NCI-H524 treated with DMSO at 0.1 percent for 48 hours (cell line): ENCODE measurements at regions not wholly inside any gene's neighbourhood (a gene's known extent, or its start where the extent isn't known, plus 50 kb on each side); places are given as distances from the start of the nearest gene placed in this dataset.
"Not testable (repeated sequence)": the region's sequence is repeated elsewhere in the genome, so short reads cannot be mapped to it uniquely, and the experiment has no call there.

Experiments
- DNase-seq: peaks from one replicate; lab custom pipeline; 2025; lab: John Stamatoyannopoulos, UW

DNA sequence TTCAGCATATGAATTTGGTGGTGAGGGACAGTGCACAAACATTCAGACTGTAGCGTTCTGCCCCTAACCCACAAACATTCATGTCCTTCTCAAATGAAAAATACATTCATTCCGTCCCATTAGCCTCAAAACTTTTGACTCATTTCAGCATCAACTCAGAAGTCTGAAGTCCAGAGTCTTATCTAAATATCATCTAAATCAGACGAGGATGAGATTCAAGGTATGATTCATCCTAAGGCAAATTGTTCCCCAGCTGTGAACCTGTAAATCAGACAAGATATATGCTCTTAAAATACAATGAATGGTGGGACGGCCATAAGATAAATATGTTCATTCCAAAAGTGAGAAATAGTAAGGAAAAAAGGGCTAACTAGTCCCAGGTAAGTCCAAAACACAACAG, 1195.6 kb upstream of the ADGRL4 start:
- no peak for DNase-seq

DNA sequence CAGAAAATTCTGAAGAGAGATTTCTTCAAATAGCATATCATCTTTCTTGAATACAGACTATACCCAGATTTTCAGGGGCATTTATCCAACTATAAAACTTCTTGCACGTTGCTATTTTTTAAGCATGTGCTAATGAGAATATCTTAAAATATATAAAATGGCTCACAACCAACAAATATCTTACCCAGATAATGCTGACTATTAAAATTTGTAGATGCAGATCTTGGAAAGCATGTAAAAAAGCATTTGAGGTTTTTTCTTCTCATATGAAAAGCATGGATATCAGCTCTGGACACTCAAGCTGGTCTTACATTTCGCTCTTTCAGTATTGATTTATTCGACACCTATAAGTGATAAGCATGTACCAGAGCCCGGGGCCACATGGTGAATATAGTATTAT, 1187.7 kb upstream of the ADGRL4 start:
- DNase-seq, result no peak

DNA sequence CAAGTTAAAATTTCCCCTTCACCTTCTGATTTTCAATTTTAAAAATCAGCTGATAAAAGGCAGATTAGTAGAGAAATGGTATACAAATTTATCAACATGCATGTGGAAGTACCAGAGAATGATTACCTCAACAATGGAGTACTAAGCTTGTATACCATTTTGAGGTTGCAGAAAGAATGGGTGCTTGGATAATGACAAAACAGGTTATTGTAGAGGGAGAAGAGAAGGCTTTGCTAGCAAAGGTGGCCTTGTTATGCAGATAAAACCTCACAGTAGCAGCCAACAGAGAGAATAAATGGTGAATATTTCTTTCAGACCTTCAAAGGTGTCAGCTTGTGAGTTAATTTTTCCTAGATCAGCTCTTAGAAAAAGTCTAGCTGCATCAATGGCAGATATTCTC, 1174.9 kb upstream of the ADGRL4 start:
- DNase-seq, result no peak

DNA sequence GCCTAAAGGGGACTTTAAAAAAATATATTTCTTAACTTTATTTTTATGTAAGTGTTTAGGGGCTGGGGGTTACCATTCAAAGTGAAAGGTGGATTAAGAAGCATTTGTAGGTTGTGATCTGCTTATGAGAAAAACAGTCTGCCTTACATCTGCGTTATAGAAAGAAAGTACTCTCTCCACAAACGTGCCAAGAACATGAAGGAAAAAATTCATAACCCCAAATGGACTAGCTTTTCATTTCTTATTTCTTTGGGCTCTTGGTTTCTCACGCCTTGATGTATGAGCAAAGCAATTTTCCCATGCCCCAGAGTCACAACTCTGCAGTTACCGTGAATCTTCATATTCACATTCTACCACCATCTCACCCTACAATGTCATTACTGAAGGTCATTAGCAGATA, 1165.1 kb upstream of the ADGRL4 start:
- DNase-seq, result no peak

DNA sequence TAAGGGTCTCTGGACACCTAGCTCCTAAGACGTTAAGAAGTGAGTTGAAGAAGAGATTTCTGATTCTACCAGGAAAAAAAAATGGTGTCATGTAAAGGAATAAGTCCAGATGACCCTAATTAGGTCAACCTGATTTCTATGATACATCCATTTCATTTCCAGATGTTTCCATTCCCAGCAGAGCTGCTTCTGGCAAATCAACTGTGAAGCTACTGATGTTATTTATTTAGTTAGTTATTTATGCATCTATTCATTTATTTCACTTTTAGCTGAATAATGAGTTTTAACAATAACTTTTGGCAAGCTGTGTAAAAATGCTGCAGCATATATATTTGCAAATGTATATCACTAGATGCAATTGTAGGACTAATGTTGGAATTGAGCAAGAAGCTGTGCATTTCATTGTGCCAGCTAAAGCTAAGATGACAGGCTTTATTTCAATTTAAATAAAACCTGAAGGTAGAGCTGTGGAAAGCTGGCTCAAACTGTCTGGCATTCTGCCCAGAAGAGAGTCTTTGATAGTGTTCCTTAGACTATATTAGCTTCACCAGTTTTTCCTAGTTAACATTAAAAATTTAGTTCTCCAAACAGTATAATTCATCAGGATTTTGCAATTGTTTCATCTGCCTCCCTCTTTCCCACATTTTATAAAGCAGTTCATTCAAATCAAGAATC, 1164.4 kb upstream of the ADGRL4 start:
- DNase-seq, result no peak

DNA sequence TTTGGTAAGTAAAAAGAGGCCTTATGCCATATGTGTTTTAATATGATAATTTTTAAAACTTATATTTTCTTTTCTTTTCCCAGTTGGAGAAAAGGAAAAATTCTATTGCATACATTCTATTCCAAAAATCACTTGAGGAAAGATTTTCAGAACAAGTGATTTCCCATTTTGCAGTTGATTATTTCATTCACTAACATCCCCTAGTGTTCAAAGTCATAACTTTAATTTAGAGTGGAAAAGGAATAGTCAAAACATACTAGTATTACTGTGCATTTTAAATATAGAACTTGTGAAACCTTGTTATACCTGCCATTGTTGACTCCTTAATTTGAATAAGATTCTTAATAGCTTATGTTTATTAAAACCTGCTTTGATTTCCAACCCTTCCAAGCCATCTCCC, 1157.6 kb upstream of the ADGRL4 start:
- no peak for DNase-seq

DNA sequence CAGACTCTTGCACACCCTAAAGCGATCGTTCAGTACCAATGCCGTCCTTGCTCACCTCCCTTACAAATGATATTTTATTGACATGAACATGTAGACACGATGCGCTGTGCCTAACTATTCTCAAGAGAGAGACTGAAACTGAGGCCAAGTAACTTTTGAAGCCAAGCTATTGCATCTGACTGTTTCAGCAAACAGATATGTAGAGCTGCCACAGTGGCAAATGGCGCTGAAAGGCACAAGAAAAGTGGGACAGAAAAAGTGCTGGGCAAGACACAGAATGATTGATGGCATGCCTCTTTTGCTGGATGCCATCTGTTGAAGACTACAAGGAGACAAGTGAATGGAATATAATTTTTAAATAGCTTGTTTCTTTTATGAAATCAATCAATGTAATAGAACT, 1157.2 kb upstream of the ADGRL4 start:
- no peak for DNase-seq

DNA sequence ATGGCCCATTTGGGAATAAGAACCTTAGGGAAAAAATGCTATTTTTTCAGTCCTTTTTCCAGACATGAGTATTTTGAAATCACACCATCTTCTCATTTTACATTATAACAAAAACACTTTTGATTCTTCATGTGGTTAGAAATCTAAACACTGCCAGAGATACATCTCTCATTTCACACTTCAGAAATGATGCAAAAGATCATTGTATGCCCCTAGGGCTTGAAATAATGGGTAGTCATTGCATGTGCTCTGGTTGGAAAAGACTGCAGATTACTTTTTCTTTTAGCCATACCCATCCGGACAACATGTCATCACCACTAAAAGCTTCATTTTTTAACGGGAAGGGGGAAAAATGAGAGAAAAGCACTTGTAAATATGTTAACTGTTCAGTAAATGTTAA, 1152.2 kb upstream of the ADGRL4 start:
- no peak for DNase-seq

DNA sequence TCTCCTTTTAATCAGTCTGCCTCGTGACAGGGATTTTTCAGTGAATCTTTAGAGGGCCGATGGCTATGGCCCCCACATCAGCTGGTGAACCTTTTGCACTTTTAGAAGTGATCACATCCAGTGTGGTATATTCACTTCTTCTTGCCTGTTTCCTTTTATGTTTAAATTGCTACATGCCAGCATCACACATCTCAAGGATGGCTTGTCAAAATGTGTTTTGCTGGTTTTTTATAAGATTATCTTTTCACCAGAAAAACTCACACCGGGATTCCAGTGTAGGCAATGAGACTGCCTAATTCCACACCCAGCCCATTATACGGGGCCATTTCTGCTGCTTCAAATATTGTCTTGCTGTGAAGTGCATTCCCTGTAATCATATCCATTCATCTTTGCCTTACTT, 1151.7 kb upstream of the ADGRL4 start:
- DNase-seq, result no peak

DNA sequence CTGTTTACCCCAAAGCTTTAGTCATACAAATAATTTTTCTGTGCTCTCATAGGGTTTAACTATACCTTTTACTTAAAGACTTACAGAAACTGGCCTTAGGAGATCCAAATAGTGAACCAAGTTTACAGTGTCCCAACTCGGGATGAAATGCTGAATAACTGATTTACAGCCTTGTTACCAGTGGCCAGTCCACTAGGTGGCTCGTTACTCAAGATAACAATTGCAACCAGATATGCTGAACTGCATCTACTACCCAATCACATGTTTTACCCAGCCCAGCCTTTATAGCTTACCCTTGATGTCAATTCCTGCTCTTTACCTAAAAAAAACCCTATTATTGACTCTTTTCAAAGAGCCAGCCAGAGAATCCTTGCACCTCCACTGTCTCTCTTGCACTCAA, 1148.8 kb upstream of the ADGRL4 start:
- DNase-seq, result peak; percentile 0

DNA sequence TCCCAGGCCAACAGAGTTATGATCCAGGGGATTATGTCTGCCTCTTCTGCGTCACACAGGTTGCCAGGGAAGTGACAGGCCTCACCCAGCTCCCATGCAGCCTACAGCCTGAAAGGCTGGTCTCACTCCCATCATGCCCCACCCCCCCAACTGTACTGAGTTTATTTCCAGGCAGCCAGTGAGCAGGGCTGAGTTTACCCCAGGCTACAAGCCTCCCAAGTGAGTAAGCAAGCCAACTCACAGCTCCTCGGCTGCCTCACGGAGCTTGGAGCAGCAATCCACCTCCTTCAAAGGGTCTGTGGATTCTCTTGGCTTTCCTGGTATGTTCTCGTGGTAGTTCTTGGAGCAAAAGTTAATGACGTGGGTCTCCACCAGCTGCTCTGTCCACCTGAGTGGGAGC, 1147.6 kb upstream of the ADGRL4 start:
- DNase-seq, result no peak

DNA sequence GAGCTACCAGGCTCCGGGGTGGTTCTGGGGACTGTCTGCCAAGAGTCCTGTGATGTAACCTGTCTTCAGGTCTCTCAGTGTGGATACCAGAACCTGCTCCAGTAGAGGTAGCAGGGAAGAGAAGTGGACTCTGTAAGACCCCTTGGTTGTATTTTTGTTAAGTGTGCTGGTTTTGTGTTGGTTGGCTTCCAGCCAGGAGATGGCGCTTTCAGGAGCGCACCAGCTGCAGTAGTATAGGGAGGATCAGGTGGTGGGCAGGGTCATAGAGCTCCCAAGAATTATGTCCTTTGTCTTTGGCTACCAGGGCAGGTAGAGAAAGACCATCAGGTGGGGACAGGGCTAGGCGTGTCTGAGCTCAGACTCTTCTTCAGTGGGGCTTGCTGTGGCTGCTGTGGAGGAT, 1147.2 kb upstream of the ADGRL4 start:
- DNase-seq, result no peak

DNA sequence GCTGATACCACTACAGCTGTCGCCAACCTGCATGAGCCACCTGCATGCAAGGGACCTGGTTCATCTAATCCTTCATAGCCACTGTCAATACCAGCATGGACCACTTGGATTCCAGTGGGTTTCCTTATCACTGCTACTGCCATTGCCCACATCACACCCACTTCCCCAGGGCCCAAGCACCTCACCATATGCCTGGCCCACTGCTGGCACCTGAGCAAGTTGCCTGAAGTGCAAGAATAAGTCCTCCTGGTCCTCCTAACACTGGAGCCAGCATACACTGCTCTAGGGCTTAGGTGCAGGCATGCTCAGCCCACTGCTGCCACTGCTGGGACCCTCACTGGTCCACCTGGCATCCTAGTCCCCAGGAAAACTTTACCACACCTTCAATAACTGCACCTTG, 1136.8 kb upstream of the ADGRL4 start:
- DNase-seq, result no peak

DNA sequence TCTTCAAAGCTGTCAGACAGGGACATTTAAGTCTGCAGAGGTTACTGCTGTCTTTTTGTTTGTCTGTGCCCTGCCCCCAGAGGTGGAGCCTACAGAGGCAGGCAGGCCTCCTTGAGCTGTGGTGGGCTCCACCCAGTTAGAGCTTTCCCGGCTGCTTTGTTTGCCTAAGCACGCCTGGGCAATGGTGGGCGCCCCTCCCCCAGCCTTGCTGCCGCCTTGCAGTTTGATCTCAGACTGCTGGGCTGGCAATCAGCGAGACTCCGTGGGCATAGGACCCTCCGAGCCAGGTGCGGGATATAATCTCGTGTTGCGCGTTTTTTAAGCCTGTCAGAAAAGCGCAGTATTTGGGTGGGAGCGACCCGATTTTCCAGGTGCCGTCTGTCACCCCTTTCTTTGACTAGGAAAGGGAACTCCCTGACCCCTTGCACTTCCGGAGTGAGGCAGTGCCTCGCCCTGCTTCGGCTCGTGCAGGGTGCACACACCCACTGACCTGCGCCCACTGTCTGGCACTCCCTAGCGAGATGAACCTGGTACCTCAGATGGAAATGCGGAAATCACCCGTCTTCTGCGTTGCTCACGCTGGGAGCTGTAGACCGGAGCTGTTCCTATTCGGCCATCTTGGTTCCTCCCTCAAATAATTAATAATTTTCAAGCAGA, 1131.5 kb upstream of the ADGRL4 start:
- DNase-seq, result not testable (repeated sequence)

DNA sequence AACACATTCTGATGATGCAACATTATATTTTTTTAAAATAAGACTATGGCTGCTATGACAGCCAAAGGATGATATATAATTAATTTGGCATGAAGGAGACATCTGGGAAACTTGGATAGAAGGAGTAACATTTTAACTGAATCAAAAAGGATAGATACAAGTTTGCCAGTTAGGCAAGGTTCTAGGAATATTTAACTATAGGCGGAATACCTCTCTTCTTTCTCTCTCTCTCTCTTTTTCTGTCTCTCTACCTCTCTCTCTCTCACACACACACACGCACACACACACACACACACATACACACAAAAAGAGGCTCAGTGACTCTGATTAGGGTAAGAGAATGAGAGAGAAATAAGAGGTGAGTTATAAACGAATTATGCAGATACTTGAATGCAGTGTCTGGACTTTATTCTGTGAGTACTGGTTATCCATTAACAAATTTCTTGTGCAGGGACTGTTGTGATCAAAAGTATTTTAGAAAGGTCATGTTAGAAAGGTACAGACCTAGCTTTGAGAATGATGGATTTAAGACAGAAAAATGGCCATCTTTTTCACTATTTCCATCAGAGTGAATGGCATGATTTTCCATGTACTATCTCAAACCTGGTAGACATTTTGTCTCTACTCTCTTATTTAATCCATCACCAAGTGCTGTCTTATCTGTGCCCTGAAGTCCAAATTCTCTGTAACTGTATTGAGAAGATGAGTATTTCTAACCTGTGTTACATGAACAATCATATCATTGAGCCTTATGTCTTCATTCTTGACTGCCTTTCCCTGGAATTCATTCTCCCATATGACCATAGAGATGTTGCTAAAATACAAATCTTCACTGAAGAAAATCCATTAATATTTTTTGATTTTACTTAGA, 1106.9 kb upstream of the ADGRL4 start:
- DNase-seq, result no peak

DNA sequence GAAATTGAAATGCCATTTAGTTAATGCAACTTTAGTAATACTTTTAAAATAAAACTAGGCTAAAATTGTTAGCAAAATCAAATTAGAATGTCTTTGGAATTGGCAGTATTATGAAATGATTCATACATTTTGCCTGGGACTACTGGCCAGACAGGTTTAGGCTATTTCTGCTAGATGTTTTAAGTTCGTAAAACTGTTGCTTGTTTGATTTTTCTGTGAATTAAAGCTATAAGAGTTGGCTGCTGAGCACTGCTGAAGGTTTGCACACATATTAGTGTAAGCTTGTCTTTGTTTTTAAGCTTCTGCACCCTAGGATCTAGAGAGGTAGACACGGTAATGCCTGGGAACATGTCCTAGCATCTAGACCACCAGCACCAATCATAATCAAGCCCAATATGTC, 1094.6 kb upstream of the ADGRL4 start:
- DNase-seq, result no peak

DNA sequence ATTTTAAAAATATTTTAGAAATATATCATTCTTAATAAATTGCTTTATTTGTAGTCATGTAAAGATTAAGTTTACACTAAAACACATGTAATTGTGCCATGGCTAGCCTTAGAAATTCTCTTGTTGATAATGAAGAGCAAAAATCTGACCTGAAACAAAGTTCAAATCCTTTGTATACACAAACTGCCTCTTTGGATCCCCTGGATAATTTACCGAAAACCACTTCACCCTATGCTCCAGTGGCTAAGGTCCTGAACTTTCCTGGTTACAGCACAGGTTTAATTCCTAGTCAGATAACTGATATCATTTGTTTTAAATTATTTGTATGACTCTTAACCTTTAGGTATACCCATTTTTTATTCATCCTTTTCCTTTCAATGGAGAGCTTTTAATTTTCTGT, 1093.2 kb upstream of the ADGRL4 start:
- no peak for DNase-seq

DNA sequence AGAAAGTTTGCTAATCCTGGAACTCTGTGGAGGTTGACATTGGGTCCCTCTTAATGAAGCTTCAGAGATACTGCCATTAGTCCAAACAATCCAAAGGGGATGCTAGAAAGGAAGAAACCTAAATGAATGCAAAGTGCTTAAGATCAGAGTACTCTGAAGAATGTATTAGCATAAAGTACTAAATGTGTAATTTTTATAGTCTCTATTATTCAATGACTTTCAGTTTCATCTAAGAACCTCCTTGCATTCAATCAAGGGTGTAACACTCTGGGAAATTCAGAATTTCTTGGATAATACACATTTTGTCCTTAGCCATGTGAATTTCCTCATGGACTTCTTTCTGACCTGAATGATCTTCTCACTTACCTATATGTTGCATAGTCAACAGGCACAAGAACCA, 1078.5 kb upstream of the ADGRL4 start:
- DNase-seq, result no peak

DNA sequence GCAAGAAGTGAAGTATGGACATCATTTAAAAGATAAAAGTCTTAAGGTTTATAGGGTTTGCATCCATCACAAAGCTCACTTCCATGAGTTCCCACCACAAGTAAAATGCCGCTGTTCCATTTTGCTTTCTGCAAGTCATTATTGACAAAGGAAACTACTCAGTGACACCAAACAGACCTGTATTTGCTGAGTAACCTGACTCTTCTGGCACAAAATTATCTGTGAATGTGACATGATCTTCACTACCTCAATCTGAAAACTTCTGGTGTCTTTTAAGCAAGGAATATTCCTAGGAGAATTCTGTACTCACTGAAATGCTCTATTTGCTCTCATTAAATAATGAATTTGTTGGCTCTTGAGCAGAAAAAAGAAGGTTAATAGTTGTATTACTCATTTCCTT, 1077.4 kb upstream of the ADGRL4 start:
- DNase-seq, result no peak

DNA sequence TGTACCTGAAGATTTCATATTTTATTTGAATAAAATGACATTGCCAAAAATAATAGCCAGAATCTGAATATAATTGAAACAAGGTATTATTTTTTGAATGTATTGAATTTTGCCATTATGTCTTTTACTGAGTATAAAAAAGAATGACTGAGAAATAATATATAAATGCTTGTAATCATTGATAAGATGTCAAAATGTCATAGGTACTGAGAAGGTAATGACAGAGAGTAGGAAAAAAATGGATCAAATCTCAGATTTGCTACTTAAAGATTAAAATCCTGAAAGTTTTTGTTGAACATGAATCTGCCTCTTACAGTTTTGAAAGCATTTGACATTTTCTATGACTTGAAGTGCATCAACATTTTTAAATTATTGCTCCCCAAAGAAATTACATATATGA, 1069.9 kb upstream of the ADGRL4 start:
- no peak for DNase-seq

DNA sequence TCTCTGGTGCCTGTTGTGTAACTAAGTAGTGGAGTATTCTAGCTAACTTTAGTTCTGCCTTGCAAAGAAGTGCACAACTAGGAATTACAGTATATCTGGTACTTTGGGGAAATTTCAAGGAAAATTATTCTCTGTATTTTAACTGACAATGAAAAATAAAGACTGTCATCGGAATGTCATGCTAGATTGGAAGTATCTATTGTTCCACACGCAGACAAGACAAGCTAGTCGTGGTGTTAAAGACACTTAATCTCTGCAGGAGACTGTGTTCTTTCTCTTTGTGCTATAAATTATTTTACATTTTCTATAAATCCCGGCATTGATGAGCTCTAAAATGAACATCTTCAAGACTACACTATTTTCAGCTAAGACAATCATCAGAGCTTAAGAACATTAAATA, 1068.8 kb upstream of the ADGRL4 start:
- no peak for DNase-seq

DNA sequence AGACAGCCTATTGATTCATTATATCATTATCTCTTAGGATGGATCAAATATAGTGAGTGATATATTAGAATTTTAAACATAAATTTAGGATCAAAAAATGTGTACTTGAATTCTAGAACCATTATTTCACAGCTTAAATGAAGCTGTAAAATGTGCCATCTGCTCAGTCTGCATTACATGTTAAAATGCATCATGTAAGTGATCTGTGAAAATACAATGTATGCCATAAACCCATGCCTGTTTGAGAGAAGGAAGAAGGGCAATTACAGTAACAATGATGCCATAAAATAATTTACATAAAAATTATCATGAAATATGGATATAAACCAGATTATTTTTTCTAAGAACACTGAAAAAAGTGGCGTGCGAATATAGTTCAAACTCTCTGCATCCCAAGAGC, 1066.0 kb upstream of the ADGRL4 start:
- DNase-seq, result peak; percentile 2

DNA sequence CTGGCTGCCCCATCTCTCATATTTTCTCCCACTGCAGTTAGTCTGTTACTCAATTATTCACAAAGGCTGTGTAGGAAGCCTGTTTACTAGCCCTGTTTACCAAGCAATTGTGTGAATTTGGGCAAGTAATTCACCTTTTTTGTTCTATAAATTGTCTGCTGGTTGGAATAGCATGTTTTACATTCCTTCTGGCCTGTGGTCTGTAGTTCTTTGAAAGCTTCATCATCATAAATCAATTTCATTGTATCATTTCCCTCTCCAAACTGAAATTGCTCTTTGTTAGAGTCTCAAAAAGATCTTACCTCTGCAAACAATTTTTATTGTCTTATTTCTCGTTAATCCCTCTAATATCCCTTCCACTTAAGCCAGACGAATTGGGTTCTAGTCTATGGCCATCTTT, 1059.5 kb upstream of the ADGRL4 start:
- DNase-seq, result no peak
